GM12875 (cell line): ENCODE measurements at regions not wholly inside any gene's neighbourhood (a gene's known extent, or its start where the extent isn't known, plus 50 kb on each side); places are given as distances from the start of the nearest gene placed in this dataset.

Experiments
- H3K4me3 ChIP-seq: one replicate; pipeline ENCODE4 v1.5.1; 2011; ENCODE audit warnings: low read depth, low read length, control low read depth
- CTCF ChIP-seq: IDR thresholded peaks from 2 replicates; pipeline ENCODE4 v1.5.1; 2011; ENCODE audit warnings: low read depth, mild to moderate bottlenecking, control low read depth, inconsistent platforms, low read length, moderate library complexity, borderline replicate concordance; ENCODE audit not compliant: insufficient read depth

- H3K4me3 ChIP-seq, result no peak overlapping the region
- TF ChIP-seq CTCF, result no peak
Observed at GRCh38 chrX:20906571-20906970, 467.6 kb upstream of the CNKSR2 start.

- no peak for TF ChIP-seq CTCF
- H3K4me3 ChIP-seq, result no peak overlapping the region
Observed at GRCh38 chrX:20884565-20884964, 489.7 kb upstream of the CNKSR2 start.

- H3K4me3 ChIP-seq, result no peak overlapping the region
- no peak for TF ChIP-seq CTCF
Observed at GRCh38 chrX:20863649-20864048, 510.6 kb upstream of the CNKSR2 start.

GRCh38 chrX:20861113-20861512 is 513.1 kb upstream of the CNKSR2 start:
- no peak overlapping the region for H3K4me3 ChIP-seq
- TF ChIP-seq CTCF, result no peak

GRCh38 chrX:20857746-20858145 is 516.5 kb upstream of the CNKSR2 start:
- no peak overlapping the region for H3K4me3 ChIP-seq
- TF ChIP-seq CTCF, result no peak

GRCh38 chrX:20838477-20838876 is 535.7 kb upstream of the CNKSR2 start:
- TF ChIP-seq CTCF, result no peak

GRCh38 chrX:20829665-20830491 is 544.3 kb upstream of the CNKSR2 start:
- TF ChIP-seq CTCF, result no peak
- H3K4me3 ChIP-seq, result no peak overlapping the region

More at GRCh38 chrX:20838477-20838876, 535.7 kb upstream of the CNKSR2 start:
- H3K4me3 ChIP-seq, result no peak overlapping the region
